ENCODE measurements at regions not wholly inside any gene's neighbourhood (a gene's known extent, or its start where the extent isn't known, plus 50 kb on each side); places are given as distances from the start of the nearest gene placed in this dataset.

DNA sequence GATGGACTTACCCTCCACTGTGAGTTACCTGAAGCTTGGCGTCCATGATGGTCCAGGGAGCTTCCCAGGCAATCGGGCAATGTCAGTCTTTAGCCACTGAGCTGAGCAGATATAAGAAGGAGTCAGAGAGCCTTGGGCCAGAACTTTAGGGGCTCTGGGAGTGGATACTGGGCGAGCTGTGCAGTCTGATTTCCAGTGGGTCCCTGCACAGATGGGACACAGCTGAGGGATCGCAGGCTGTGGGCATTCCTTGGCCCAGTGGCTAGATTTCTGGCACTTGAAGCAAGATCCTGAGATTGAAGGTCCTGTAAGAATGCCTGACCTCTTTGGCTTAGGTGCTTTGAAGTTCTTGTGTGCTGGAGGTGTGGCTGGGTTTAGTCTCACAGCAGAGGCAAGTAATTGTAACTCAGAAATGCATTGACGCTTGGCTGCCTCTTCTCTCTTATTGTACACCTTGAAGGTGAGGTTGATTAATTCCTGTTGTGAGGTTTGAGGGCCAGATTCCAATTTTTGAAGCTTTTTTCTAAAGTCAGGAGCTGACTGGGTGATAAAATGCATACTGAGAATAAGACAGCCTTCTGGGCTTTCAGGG, 2283.8 kb downstream of the TP53TG3F start:
- Histone ChIP-seq H2BK120ac (ENCODE audit: low read depth, low read length, poor library complexity, severe bottlenecking) (no peak overlapping the region), H2BK5ac (ENCODE audit: insufficient read length, low read length) (no peak overlapping the region), H3K79me2 (ENCODE audit: insufficient read depth, low read length) (no peaks in the 10 kb centered on the region), H2BK20ac (ENCODE audit: low read depth, low read length, poor library complexity, severe bottlenecking) (no peak overlapping the region), H3K4me1 (ENCODE audit: insufficient read depth, low read length) (no peaks in the 10 kb centered on the region), H3K79me1 (ENCODE audit: insufficient read depth, low read depth, low read length, poor library complexity, severe bottlenecking) (no peaks in the 10 kb centered on the region), H2AFZ (ENCODE audit: low read length) (no peak overlapping the region), H3K9me3 (ENCODE audit: control insufficient read depth, low read depth, low read length) (peaks cover 99% of the 10 kb centered on the region), H3T11ph (ENCODE audit: low read length) (no peak overlapping the region), H2BK12ac (ENCODE audit: insufficient read length, low read depth, low read length) (no peak overlapping the region), H3K9ac (ENCODE audit: extremely low read depth, insufficient read length, low read length) (no peak overlapping the region), H4K5ac (ENCODE audit: insufficient read length, low read depth, low read length) (no peak overlapping the region), H3K23ac (ENCODE audit: insufficient read length, low read depth, low read length) (no peak overlapping the region), H3K18ac (ENCODE audit: insufficient read length, low read depth, low read length) (no peak overlapping the region), H3K23me2 (ENCODE audit: insufficient read length, low read depth, low read length, poor library complexity, severe bottlenecking) (no peaks in the 10 kb centered on the region), H2BK15ac (ENCODE audit: low read depth, low read length) (no peak overlapping the region), H3K4me2 (ENCODE audit: insufficient read depth, insufficient read length, low read length) (no peak overlapping the region), H3K14ac (ENCODE audit: insufficient read depth, low read length) (no peak overlapping the region), H4K8ac (replicated peaks; ENCODE audit: insufficient read length, low read depth, low read length) (no peak overlapping the region), H3K56ac (ENCODE audit: insufficient read length, low read depth, low read length) (no peak overlapping the region), H3K27ac (ENCODE audit: insufficient read length, low read depth, low read length) (no peak overlapping the region), H4K91ac (ENCODE audit: insufficient read length, low read depth, low read length) (no peak overlapping the region), H2AK5ac (ENCODE audit: insufficient read length, low read length) (no peak overlapping the region), H3K27me3 (ENCODE audit: insufficient read depth, low read length) (no peaks in the 10 kb centered on the region), H4K20me1 (ENCODE audit: control insufficient read depth, insufficient read depth, insufficient read length) (no peaks in the 10 kb centered on the region), H3K4ac (ENCODE audit: low read depth, low read length) (no peak overlapping the region)
- H3K27ac Mint-ChIP-seq, result no peak overlapping the region
- H3K9me3 Mint-ChIP-seq, result peaks cover 96 to 100% of the 10 kb centered on the region in 2 experiments
- WGBS (ENCODE audit: extremely low coverage, insufficient read length, low lambda C conversion rate), result no CpG with 5 or more reads among the region's 5 CpGs
- H3K36me3 Mint-ChIP-seq (ENCODE audit: insufficient read depth in 1 of 3, low read depth in 3 of 3), result peaks cover 32 to 70% (median 58%) of the 10 kb centered on the region in 3 experiments
- TF ChIP-seq, protein P1, sequence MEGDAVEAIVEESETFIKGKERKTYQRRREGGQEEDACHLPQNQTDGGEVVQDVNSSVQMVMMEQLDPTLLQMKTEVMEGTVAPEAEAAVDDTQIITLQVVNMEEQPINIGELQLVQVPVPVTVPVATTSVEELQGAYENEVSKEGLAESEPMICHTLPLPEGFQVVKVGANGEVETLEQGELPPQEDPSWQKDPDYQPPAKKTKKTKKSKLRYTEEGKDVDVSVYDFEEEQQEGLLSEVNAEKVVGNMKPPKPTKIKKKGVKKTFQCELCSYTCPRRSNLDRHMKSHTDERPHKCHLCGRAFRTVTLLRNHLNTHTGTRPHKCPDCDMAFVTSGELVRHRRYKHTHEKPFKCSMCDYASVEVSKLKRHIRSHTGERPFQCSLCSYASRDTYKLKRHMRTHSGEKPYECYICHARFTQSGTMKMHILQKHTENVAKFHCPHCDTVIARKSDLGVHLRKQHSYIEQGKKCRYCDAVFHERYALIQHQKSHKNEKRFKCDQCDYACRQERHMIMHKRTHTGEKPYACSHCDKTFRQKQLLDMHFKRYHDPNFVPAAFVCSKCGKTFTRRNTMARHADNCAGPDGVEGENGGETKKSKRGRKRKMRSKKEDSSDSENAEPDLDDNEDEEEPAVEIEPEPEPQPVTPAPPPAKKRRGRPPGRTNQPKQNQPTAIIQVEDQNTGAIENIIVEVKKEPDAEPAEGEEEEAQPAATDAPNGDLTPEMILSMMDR (conservative IDR thresholded peaks at IDR 0.05), result no peak
- no peak overlapping the region for H3K4me3 Mint-ChIP-seq
- peaks cover 7% of the 10 kb centered on the region for H3K27me3 Mint-ChIP-seq (ENCODE audit: low read depth)
- no peak for DNase-seq
- H3K4me1 Mint-ChIP-seq, result no peaks in the 10 kb centered on the region

Measured in H9 (cell line).